GM19099 (cell line): ENCODE measurements at regions not wholly inside any gene's neighbourhood (a gene's known extent, or its start where the extent isn't known, plus 50 kb on each side); places are given as distances from the start of the nearest gene placed in this dataset.

ENCODE experiments used
- POLR2A ChIP-seq: IDR thresholded peaks from 3 replicates; pipeline ENCODE4 v1.6.1; 2011; ENCODE audit warnings: low read depth; ENCODE audit not compliant: insufficient read length; ENCODE audit errors: extremely low read depth

DNA sequence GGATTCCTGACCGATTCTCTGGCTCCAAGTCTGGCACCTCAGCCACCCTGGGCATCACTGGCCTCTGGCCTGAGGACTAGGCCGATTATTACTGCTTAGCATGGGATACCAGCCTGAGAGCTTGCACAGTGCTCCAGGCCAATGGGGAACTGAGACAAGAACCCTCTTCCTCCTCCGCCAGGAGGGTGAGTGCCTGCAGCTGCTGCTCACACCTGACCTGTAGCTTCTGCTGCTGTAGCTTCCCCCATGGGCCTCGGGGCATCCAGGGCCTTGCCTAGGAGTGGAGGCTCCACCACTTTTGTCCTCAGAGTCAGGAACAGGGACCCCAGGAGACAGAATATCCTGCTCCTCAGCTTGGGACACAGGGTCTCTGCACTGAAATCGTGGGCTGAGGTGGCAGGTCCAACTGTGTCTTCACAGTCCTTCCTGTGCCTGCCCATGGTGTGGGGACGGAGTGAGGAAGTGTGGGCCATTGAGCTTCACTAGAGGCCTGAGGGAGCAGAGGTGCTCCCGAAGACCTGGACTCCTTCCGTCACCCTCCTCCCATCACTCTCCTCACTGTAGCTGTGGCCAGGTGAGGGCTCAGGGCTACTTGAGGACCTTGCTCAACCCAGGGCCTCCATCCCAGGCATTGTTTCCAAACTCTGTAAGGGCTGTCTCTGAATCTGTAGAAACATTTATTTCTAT, 103.8 kb downstream of the ZNF280B start:
- TF ChIP-seq POLR2A: no peak

DNA sequence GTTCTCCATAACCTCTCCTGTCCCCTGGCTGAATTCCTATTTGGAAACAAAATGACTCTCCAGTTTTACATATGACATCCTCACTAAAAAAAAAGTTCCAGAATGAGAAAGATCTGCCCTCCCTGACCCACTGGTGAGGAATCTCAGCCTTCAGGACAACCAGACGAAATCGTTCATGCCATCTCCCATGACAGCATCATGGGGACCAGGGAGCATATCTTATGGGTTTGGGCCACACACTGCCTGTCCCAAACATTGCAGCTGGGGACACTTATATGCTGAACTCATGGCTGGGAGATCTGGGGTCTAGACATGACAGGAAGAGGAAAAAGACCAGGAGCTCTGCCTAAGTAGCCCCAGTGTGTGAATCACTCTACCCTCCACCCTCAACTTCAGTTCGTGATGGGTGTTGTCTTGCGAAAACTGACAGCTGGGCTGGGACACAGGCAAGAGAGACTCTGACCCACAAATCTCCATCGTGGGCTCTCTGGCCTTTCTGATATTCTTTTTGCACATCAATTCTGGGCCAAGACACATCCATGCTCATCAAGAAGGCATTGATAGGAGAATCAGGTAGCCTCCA, 102.0 kb downstream of the ZNF280B start:
- TF ChIP-seq POLR2A: no peak

DNA sequence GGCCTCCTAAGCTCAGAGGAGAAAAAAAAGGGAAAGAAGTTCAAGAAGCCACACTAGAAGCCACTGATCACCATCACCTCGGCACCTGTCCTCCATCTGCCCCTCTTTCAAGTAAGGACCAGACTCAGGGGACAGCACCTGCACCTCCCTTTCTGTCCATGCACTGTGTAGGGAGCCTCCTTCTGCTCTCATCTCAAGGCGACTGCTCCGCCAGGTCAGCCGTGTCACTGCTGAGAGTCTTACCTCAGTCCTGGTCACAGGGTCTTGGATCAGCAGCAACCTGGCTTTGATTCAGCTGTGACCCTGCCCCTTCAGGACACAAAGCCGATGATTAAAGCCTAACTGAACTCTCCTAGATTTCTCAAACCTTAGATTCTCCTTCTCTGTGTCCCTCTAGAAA, 101.5 kb downstream of the ZNF280B start:
- no peak for TF ChIP-seq POLR2A

DNA sequence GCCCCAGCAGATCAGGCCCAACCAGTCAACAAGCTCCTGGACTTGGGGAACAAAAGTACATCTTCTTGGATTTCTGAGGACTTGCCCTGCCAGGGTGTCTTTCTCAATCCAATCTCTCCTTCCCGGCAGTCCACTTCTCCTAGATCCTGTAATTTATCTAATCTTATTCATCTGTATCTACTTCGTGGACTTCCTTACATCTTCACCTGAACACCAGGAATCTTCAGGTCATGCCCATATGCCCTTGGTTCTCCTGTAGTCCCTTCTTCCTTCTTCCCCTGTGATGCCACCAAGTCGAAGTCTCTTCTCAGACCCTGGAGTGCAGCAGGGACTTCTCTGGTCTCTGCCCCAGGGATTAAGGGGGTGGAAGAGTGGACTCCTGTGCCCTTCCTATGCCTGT, 100.3 kb downstream of the ZNF280B start:
- no peak for TF ChIP-seq POLR2A

DNA sequence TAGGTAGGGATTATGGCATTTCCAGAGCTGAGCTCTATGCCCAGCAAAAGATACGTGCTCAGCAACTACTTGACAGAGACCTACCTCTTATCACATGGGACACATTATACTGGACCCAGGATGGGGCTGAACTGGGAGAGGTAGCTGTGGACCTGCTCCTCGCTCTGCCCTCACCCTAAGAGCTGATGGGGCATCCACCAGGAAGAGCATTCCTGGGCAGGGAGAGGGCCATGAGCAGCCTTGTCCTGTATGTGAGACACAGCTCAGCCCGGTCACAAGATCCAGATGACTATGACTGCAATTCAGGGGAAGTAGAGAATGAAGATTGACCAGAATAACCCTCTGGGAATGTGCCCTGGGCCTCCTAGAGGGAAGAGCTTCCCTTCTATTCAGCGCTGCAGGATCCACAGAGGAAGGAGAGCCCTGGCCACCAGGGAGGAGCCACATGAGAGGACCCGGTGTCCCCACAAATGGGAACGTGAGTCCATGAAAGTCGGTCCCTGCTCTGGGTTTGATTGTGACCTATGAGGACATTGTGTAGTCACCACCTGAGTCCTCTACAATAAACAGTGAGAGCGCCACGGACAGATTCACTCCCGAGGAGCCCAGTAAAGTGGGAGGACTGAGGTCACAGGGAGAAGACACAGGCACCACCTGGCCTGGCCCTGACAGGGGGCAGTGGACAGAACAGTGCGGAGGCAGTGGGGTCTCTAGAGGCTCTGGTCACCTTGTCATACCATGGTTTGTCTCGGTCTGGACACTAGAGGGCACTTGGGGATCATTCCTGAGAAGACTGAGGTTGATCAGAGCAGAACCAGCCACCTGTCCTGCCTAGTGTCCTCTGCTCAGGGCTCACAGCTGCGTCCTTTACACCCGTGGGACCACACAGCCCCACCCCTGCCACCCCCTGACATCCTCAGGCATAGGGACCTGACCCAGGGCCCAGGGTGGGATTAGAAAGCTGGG, 99.5 kb downstream of the ZNF280B start:
- TF ChIP-seq POLR2A: no peak

DNA sequence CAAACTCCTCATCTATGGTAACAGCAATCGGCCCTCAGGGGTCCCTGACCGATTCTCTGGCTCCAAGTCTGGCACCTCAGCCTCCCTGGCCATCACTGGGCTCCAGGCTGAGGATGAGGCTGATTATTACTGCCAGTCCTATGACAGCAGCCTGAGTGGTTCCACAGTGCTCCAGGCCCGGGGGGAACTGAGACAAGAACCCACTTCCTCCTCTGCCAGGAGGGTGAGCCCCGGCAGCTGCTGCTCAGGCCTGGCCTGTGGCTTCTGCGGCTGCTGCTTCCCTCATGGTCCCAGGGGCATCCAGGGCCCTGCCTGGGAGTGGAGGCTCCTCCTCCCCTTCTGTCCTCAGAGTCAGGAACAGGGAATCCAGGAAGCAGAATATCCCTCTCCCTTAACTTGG, 98.4 kb downstream of the ZNF280B start:
- no peak for TF ChIP-seq POLR2A

DNA sequence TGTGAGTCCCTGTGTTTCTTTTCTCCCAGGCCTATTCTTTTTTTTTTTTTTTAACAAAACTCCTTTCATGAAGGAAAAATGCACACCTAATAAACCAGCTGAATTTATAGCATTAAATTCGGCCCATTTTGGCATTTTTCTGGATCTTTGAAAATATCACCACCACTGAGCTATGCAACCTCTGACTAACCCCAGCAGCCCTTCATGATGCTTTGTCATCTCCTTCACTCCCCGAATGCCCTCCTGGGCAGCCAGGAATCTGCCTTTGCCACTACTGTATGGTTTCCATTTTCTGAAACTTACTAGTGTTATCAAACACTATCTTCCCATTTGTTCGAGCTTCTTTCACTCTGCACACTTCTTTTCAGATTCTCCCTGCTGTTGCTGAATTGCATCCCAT, 97.9 kb downstream of the ZNF280B start:
- no peak for TF ChIP-seq POLR2A

DNA sequence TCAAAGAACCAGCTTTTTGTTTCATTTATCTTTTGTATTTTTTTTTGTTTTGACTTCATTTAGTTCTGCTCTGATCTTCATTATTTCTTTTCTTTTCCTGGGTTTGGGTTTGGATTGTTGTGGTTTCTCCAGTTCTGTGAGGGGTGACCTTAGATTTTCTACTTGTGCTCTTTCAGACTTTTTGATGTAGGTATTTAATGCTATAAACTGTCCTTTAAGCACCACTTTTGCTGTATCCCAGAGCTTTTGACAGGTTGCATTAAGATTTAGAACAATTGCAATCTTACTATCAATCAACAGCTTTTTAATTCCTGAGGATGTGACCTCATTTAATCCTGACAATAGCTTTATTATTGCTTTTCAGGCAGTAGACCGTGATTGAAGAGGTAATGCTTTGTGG, 94.3 kb downstream of the ZNF280B start:
- no peak for TF ChIP-seq POLR2A

DNA sequence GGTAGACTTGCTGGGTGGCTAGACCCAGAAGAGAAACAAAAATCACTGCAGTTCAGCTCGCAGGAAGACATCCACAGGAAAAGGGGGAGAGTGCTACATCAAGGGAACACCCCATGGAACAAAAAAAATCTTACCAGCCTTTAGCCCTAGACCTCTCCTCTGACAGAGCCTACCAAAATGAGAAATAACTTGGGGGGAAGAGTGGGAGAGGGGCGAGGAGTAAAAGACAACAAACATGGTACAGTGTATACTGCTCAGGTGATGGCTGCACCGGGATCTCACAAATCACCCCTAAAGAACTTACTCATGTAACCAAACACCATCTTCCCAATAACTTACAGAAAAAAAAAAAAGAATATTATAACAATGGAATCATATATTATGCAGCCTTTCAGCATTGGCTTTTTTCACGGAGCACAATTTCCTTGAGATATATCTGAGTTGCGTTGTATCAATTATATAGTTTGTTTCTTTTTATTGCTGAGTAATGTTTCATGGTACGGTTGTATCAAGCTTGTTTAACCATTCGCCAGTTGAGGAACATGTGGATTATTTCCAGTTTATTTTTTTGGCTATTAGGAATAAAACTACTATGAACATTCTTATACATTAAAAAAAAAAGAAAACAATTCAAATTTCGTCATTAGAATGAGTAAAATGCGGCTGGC, 90.9 kb downstream of the ZNF280B start:
- TF ChIP-seq POLR2A: no peak

DNA sequence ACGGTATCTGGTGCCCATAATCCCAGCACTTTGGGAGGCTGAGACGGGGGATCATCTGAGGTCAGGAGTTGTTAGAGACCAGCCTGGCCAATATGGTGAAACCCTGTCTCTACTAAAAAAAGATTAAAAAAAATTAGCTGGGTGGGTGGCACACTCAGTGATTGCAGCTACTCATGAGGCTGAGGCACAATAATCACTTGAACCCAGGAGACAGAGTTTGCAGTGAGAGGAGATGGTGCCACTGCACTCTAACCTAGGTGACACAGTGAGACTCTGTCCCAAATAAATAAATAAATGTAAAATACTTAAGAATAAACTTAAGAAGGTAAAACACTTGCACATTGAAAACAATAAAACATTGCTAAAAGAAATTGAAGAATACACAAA, 90.4 kb downstream of the ZNF280B start:
- no peak for TF ChIP-seq POLR2A

DNA sequence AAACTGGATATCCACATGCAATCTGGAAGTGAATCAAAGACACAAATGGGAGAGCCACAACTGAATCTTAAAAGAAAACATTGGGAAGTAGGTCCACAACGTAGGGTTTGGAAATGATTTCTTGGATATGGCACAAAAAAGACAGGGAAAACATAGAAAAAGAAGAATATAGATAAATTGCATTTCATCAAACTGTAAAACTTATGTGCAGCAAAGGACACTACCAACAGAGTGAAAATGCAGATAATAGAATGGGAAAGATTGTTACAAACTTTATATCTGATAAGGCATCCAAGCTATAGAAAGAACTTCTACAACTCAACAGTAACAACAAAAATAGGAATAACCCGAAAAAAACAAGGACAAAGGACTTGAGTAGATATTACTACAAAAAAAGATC, 89.6 kb downstream of the ZNF280B start:
- no peak for TF ChIP-seq POLR2A

DNA sequence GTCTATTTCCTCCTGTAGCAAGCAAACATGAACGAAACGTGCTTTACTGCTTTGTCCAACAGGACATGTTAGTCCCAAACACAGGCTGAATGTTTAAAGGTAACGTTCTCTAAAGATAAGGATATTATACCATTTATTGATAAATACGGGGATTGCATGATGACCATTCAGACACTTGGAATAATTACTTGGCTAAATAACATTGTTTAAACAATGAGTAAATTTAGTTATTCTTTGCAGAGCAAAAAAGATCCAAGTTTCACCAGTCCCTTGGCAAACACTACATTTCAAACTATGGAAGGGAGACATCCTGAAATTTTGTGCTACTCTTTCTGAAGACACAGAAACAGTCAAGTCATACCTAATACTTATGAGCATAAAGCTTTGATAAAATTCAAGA, 88.0 kb downstream of the ZNF280B start:
- TF ChIP-seq POLR2A: no peak

DNA sequence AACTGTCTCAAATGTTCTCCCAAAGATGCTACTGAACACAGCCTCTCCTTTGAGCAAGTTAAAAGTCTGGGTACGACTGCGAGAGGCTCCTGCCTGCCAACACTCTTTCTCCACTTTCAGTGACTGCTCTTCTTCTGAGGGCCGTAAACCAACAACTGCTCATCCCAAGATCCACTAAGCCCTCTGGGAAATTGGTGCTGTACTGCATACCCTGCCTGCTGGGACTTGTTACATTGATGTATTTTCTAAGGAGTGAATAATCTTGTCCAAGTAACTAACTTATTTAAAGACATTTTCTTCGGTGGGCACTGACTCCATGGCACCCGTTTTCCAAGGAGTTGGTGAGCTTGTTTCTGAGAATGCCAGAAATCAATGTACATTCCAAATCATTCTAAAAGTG, 87.2 kb downstream of the ZNF280B start:
- no peak for TF ChIP-seq POLR2A

DNA sequence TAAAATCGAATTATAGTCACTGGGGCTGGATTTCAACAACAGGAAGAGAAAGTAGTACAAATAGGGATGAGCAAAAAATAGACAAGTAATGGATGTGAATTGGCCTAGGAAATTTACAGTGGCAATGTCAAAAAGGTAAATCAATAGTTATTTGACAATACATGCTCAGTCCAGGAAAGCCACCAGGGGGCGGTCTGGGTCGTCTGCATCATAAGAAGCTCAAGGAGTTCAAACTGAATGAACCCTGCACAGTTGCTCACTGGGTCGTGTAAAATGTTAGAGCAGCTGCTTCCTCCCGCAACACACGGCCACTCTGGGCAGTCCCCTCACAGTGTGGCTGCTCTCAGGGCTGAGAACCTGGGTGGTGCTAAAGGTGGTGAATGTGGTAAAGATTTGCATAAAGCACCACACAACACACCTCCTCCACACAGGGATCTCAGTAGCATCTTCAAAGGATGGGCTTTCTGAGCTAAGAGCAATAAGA, 85.9 kb downstream of the ZNF280B start:
- TF ChIP-seq POLR2A: no peak

DNA sequence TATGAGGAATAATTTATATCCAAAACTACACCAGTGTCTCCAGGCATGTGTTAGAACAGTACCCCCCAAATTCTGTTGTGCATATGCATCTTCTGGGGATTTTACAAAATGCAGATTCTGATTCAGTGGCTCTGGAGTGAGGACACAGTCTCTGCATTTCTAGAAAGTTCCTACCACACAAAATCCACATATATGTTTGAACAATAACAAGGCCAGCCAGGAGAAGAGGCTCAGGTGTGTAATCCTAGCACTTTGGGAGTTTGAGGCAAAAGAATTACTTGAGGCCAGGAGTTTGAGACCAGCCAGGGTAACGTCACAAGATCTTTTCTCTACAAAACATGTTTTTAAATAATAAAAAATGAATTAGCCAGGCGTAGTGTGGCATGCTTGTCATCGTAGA, 84.9 kb downstream of the ZNF280B start:
- no peak for TF ChIP-seq POLR2A
